Activated CD4-positive, alpha-beta T cell treated with anti-CD3 and anti-CD28 coated beads, Interleukin-2, amount 50 U/mL, for 16 hours (primary cell): ENCODE measurements at regions not wholly inside any gene's neighbourhood (a gene's known extent, or its start where the extent isn't known, plus 50 kb on each side); places are given as distances from the start of the nearest gene placed in this dataset.
"Not testable (repeated sequence)": the region's sequence is repeated elsewhere in the genome, so short reads cannot be mapped to it uniquely, and the experiment has no call there.

Experiments used
- DNase-seq: peaks from one replicate; pipeline ENCODE4 v3.0.0-alpha.2; 2020

GRCh38 chr10:26621243-26621888 is 76.1 kb upstream of the PDSS1 start:
- no peak for DNase-seq

- DNase-seq = peak; percentile 33
Observed at GRCh38 chr10:26621889-26622711, 75.4 kb upstream of the PDSS1 start.

- no peak for DNase-seq
Observed at GRCh38 chr10:26622891-26623290, 74.6 kb upstream of the PDSS1 start.

GRCh38 chr10:26624006-26624405 is 73.5 kb upstream of the PDSS1 start:
- DNase-seq = no peak

- no peak for DNase-seq
Observed at GRCh38 chr10:26626066-26626465, 71.4 kb upstream of the PDSS1 start.

GRCh38 chr10:26627324-26627723 is 70.2 kb upstream of the PDSS1 start:
- DNase-seq = no peak

GRCh38 chr10:26628395-26628794 is 69.1 kb upstream of the PDSS1 start:
- DNase-seq = no peak

- DNase-seq = not testable (repeated sequence)
Observed at GRCh38 chr10:26632171-26632570, 65.3 kb upstream of the PDSS1 start.

GRCh38 chr10:26634111-26634510 is 63.4 kb upstream of the PDSS1 start:
- not testable (repeated sequence) for DNase-seq

GRCh38 chr10:26637521-26638275 is 59.8 kb upstream of the PDSS1 start:
- DNase-seq = no peak

- no peak for DNase-seq
Observed at GRCh38 chr10:26640391-26640790, 57.1 kb upstream of the PDSS1 start.

GRCh38 chr10:26642896-26643653 is 54.4 kb upstream of the PDSS1 start:
- no peak for DNase-seq

- no peak for DNase-seq
Observed at GRCh38 chr10:26647602-26648244, 49.8 kb upstream of the PDSS1 start.
